ENCODE measurements at regions not wholly inside any gene's neighbourhood (a gene's known extent, or its start where the extent isn't known, plus 50 kb on each side); places are given as distances from the start of the nearest gene placed in this dataset.

DNA sequence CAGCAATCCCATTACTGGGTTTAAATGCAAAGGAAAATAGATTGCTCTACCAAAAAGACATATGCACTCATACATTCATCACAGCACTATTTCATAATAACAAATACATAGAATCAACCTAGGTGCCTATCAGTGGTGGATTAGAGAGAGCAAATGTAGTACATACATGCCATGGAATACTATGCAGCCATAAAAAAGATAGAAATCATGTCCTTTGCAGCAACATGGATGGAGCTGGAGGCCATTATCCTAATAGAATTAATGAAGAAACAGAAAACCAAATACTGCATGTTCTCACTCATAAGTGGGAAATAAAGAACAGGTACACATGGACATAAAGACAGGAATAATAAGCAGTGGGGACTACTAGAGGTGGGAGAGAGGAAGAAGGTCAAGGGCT lies 70.7 kb upstream of the MLIP start:
- Histone ChIP-seq H2BK15ac (ENCODE audit: low read depth, low read length) (no peak overlapping the region), H3K23ac (ENCODE audit: low read depth, low read length) (no peak overlapping the region), H3K4me1 (ENCODE audit: control insufficient read depth, insufficient read depth, low read length) (0 out of 2 replicates have a peak, but pooled peaks cover 1% of the 10 kb centered on the region), H3K4me2 (ENCODE audit: low read depth, low read length) (no peak overlapping the region), H3K79me1 (ENCODE audit: low read depth in 1 of 2, low read length in 2 of 2) (no peaks in the 10 kb centered on the region), H3K18ac (ENCODE audit: low read depth, low read length) (no peak overlapping the region), H2BK20ac (ENCODE audit: low read depth, low read length) (no peak overlapping the region), H3K4ac (ENCODE audit: low read depth, low read length) (no peak overlapping the region), H4K5ac (ENCODE audit: low read depth, low read length) (no peak overlapping the region), H2AK5ac (ENCODE audit: low read depth, low read length) (no peak overlapping the region), H3K36me3 (ENCODE audit: control insufficient read depth, insufficient read depth, low read length) (no peaks in the 10 kb centered on the region), H4K8ac (ENCODE audit: low read depth in 2 of 2, low read length in 2 of 2) (no peak overlapping the region), H4K91ac (ENCODE audit: insufficient read depth, low read depth, low read length) (no peak overlapping the region), H2BK120ac (ENCODE audit: low read depth, low read length) (no peak overlapping the region), H2BK5ac (ENCODE audit: low read depth, low read length, poor library complexity, severe bottlenecking) (no peak overlapping the region), H3K9me1 (ENCODE audit: insufficient read depth, low read length) (no peaks in the 10 kb centered on the region), H3K27ac (ENCODE audit: insufficient read depth, low read length) (no peak overlapping the region), H2AK9ac (replicated peaks; ENCODE audit: low read depth, low read length, poor library complexity) (no peak overlapping the region), H3K14ac (replicated peaks; ENCODE audit: low read depth, low read length) (no peak overlapping the region), H3K56ac (ENCODE audit: extremely low read depth, insufficient read depth, low read length) (no peak overlapping the region), H3K27me3 (ENCODE audit: control insufficient read depth, insufficient read depth, low read length) (no peaks in the 10 kb centered on the region), H2AFZ (replicated peaks; ENCODE audit: low read length, poor library complexity) (no peak overlapping the region), H3K9me3 (ENCODE audit: control insufficient read depth, insufficient read depth, low read length) (no peaks in the 10 kb centered on the region), H3K4me3 (ENCODE audit: insufficient read depth, low read depth, low read length) (no peak overlapping the region), H3K9ac (ENCODE audit: low read depth, low read length) (no peak overlapping the region), H4K20me1 (ENCODE audit: insufficient read depth, low read length) (no peaks in the 10 kb centered on the region)
- CTCF ChIA-PET: no interaction called here
- in situ Hi-C loops (cut with MboI; ENCODE audit: low sequenced_read_pairs): no loop called here
- dilution Hi-C loops (cut with HindIII; ENCODE audit: low sequenced_read_pairs, unreplicated experiment): no loop called here
- DNase-seq: no peak
- TF ChIP-seq MXI1 (IDR thresholded peaks at IDR 0.05; ENCODE audit: borderline replicate concordance, low read depth, low read length) (no peak), RFX5 (IDR thresholded peaks at IDR 0.05; ENCODE audit: low read depth, low read length) (no peak), MAFK (IDR thresholded peaks at IDR 0.05; ENCODE audit: low read depth, low read length) (no peak)
- ATAC-seq (ENCODE audit: low read depth): no peak
- POLR2A ChIA-PET (ENCODE audit: unreplicated experiment): no interaction called here
- intact Hi-C loops (cut with micrococcal nuclease): no loop called here
- BruUV-seq (replicated peaks): no TSS peak

Measured in IMR-90 (cell line).